Fibroblast of the aortic adventitia (primary cell): ENCODE measurements at regions not wholly inside any gene's neighbourhood (a gene's known extent, or its start where the extent isn't known, plus 50 kb on each side); places are given as distances from the start of the nearest gene placed in this dataset.

Experiments used
- DNase-seq: peaks from one replicate; pipeline ENCODE4 v3.0.0-alpha.2; 2010; ENCODE audit warnings: low read depth
- H3K4me3 ChIP-seq: 2 replicates; pipeline ENCODE4 v1.5.1; 2011; ENCODE audit warnings: low read depth, mild to moderate bottlenecking, control low read depth, low read length, moderate library complexity
- CTCF ChIP-seq: IDR thresholded peaks from 2 replicates; pipeline ENCODE4 v1.5.1; 2011; ENCODE audit warnings: mild to moderate bottlenecking, low read length, control low read depth, inconsistent platforms; ENCODE audit not compliant: insufficient read depth

GRCh38 chr2:228507231-228507824 is 325.8 kb upstream of the SPHKAP start:
- no peak for TF ChIP-seq CTCF
- H3K4me3 ChIP-seq: no peak overlapping the region
- DNase-seq: no peak

- TF ChIP-seq CTCF: no peak
- no peak overlapping the region for H3K4me3 ChIP-seq
- DNase-seq: no peak
These were observed 322.2 kb upstream of the SPHKAP start for GRCh38 chr2:228503731-228504130.

GRCh38 chr2:228493852-228494251 is 312.4 kb upstream of the SPHKAP start:
- no peak overlapping the region for H3K4me3 ChIP-seq
- no peak for DNase-seq
- TF ChIP-seq CTCF: no peak

- no peak for DNase-seq
- no peak overlapping the region for H3K4me3 ChIP-seq
- no peak for TF ChIP-seq CTCF
These were observed 297.5 kb upstream of the SPHKAP start for GRCh38 chr2:228479014-228479413.

GRCh38 chr2:228474466-228474865 is 293.0 kb upstream of the SPHKAP start:
- H3K4me3 ChIP-seq: no peak overlapping the region
- DNase-seq: peak; percentile 68
- no peak for TF ChIP-seq CTCF

GRCh38 chr2:228469721-228470120 is 288.2 kb upstream of the SPHKAP start:
- no peak for DNase-seq
- H3K4me3 ChIP-seq: no peak overlapping the region
- TF ChIP-seq CTCF: no peak

GRCh38 chr2:228466851-228467250 is 285.4 kb upstream of the SPHKAP start:
- no peak overlapping the region for H3K4me3 ChIP-seq
- no peak for TF ChIP-seq CTCF
- DNase-seq: no peak
